ENCODE measurements at regions not wholly inside any gene's neighbourhood (a gene's known extent, or its start where the extent isn't known, plus 50 kb on each side); places are given as distances from the start of the nearest gene placed in this dataset.
A peak's percentile ranks its signal among the peaks of the same experiment; 100 is the strongest.

DNA sequence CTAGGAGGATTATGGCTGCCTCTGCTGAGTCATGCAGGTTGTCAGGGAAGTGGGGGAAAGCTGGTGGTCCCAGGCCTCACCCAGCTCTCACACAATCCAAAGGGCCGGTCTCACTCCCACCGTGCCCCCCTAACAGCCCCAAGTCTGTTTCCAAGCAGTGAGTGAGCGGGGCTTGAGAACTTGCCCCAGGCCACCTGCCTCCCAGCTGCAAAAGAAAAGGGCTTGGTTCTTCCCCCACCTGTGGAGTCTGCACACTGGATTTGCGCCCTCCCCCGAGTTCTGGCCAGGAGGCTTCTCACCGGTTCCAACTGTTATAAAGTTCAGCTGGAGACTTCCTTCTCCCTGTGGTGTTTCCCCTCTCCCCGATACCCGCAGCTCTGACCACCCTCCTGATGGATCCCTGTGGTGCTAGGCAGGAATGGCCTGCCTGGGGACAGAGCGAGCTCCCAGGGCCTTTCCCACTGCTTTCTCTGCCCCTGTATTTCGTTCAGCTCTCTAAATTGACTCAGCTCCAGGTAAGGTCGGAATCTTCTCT is 222.3 kb downstream of the BARHL2 start:
- no peak for DNase-seq (ENCODE audit: low read depth)

DNA sequence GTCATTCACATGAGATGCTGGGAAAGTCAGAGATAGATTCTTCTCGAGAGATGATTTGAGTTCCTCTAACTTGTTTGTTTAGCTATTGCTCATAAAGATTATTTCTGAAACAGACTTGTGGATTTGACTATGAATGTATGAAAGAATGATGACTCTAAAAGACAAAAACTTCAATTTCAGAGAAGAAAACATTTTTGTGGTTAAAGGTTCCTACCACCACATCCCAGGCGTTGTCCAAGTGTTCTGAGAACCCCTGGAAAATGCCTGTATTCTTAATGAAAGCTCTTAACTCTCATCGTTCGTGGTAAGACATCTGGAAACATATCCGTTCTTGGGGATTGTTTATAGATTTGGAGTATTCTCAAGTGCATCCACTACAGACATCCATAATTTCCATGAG is 228.7 kb downstream of the BARHL2 start:
- DNase-seq (ENCODE audit: low read depth), result peak; percentile 42

DNA sequence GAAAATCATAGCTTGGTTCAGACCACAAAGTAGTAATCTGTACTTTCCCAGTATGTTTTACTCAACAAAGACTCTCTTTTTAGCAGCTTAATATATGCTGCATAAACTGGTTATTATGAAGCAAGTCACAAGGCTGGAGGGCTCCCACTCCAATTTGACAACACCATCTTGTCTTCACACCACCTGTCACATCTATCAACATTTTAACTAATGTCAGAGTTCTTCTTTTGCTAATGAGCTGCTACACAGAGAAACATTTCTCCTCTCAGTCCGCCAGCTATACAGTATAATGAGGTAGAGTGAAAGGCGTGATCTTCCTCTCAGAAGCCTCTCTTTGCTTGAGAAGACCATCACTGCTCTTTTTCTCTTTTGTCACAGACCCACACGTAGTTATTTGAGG is 230.1 kb downstream of the BARHL2 start:
- no peak for DNase-seq (ENCODE audit: low read depth)

DNA sequence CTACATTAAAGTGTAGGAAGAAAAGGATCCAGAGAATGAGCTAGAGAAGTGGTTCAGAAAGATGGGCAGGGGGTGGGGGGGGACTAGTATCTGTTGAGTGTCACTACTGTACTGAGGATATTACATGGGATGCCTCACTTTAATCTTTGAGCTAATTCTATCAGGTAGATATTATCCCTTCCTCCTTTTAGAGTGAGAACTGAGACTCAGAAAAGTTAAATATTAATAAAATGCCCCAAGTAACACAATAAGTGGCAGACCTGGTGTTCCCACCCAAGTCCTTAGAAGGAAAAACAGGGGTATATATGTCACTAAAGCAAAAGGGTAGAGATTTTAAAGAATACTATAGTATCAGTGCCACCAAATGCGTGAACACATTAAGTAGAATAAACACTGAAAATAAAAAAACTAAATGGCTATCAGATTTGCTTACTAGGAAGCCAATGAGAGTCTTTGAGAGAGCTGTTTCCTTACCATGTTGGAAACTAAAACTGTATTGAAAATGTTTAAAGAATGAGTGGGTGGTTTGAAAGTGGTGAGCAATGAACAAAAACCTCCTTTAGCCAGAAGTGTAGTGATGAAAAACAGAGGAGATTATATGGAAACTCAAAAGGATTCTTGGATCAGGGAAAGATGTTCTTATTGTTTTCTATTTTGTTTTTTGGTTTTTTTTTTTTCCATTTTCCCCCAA is 230.8 kb downstream of the BARHL2 start:
- DNase-seq (ENCODE audit: low read depth), result no peak

DNA sequence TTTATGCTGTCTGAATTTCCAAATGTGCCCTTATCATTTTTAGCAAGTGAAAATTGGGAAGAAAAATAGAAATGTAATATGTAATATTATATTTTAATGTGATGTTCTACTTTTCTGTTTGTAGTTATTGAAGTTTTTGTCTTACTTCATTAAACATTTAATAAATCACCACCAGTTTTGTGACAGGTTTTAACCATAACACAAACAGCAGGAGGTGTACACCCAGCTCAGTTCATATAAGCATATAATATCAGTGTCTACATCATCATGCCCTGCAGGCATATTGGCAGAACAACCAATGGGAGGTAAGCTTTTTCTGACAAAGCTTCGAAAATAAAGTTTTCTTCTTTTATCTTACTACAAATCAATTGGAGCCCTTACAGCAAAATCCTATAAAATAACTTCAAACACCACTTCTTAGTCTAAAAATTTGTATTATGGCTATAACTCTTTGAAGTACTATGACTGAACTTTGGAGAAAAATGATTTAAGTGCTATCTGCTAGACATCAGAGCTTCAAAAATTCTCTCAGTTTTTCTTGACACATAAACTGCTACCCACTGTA is 236.7 kb downstream of the BARHL2 start:
- DNase-seq (ENCODE audit: low read depth), result no peak

DNA sequence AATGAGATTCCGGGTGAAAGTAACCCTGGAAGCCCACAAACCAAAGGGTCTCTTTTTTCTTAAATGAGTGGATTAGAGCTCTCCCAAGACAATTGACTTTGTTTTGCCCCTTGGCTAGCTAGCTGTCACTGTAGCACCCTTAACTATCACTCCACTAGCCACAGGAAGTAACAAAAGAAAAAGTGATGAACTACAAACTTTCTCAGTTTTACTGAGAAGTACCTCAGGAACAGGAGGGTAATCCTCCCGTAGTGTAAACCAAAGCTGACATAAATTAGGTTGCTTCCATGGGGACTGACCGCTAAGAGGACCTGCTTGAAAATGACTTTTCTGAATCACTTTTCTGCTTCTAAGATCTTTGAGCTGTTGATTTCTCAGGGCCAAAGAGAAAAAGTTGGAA is 240.1 kb downstream of the BARHL2 start:
- no peak for DNase-seq (ENCODE audit: low read depth)

GRCh38 chr1:90476411-90476810 is 240.7 kb downstream of the BARHL2 start:
- DNase-seq (ENCODE audit: low read depth), result no peak

GRCh38 chr1:90475631-90476030 is 241.5 kb downstream of the BARHL2 start:
- no peak for DNase-seq (ENCODE audit: low read depth)

DNA sequence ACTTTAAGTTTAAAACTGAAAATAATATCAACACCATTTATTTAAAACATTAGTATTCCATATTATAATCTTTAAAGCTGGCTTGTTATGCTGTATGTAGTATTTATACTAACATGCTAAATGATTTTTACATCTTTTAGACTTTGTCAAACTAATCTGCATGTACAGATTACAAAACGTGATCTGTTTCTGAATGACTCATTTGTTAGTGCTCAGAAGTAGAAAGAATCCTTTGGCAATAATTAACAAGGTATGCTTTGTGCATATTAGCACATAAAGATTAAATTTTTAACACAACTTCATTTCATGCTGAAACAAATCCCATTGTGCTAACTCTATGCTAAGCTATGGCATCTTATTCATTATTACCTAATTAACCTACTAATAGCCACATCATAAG is 242.4 kb downstream of the BARHL2 start:
- no peak for DNase-seq (ENCODE audit: low read depth)

DNA sequence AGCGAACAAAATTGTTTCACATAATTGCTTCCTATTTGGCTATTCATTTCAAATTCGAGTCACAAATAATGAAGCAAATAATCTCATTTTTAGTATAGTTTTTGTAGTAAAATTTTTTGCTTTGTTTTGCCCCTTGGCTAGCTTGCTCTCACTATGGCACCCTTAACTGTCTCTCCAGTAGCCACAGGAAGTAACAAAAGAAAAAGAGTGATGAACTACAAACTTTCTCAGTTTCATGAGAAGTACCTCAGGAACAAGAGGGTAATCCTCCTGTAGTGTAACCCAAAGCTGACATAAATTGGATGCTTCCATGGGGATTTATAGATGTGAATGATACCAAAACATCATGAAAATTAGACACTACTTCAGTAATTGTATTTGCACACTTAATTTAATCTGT is 242.9 kb downstream of the BARHL2 start:
- DNase-seq (ENCODE audit: low read depth), result no peak

DNA sequence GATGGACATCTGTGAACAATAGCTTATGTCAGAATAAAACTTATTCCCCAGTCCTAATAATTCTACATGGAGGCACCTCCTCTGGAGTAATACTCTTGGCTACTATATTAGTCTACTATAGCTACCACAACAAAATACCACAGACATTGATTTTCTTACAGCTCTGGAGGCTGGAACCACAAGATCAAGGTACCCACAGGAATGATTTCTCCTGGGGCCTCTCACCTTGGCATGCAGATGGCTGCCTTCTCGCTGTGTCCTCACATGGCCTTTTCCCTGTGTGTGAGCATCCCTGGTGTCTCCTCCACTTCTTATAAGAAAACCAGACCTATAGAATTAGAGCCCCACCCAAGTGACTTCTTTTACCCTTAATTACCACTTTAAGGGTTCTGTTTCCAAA is 244.3 kb downstream of the BARHL2 start:
- DNase-seq (ENCODE audit: low read depth), result no peak

DNA sequence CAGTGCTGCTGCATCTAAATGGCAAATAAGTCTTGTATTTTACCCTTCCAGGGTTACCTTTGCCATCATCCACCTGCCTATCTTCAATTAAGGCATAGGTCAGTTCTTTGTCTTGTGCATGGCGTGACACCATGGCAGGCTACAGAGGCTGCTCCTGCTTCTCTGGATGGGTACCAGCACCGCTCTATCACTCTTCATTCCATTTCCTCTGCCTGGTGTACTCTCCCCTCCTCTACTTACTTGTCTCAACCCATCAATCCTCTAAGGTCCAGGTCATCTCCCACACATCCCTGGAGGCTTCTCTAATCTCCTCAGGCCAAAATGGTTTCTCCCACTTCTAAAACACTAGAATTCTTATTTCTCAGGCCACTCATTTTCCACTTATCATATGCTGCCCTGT is 257.5 kb downstream of the BARHL2 start:
- no peak for DNase-seq (ENCODE audit: low read depth)

- no peak for DNase-seq (ENCODE audit: low read depth)
Measured at GRCh38 chr1:90457985-90458384, 259.1 kb downstream of the BARHL2 start.

DNA sequence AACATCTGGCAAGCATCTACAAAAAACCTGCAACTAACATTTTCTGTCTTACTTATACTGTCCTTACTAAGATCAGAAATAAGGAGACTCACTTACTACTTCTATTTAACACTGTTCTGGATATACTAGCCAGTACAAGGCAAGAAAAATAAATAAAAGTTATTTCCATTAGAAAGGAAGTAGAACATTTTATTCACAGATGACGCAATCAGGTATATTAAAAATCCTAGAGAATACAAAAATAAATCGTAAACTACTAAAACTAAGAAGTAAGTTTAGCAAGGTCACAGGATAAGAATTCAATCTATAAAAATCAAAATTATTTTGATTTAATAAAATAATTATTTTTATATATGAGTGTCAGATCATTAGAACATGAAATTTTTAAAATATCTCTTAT is 264.6 kb downstream of the BARHL2 start:
- no peak for DNase-seq (ENCODE audit: low read depth)

GRCh38 chr1:90443354-90443753 is 273.7 kb downstream of the BARHL2 start:
- no peak for DNase-seq (ENCODE audit: low read depth)

DNA sequence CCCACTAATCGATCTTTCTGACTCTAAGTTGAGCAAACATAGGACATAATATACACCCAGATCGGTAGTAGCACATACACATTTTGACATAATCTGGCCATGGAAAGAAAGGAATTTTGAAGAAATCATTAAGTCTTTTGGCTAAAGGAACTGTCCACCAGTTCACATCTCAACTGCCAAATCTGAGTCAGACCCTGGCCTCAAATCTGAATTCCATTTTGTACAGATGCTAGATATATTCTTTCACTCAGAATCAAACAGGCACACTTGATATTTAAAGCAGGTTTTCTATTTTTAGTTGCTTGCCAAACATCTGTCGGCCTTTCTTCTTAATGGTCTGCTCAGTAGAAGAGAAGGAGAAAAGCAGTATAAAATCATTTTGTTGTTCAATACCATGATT is 281.8 kb downstream of the BARHL2 start:
- DNase-seq (ENCODE audit: low read depth), result no peak

- no peak for DNase-seq (ENCODE audit: low read depth)
Measured at GRCh38 chr1:90434460-90434859, 282.6 kb downstream of the BARHL2 start.

GRCh38 chr1:90417126-90417525 is 300.0 kb downstream of the BARHL2 start:
- DNase-seq (ENCODE audit: low read depth), result no peak

DNA sequence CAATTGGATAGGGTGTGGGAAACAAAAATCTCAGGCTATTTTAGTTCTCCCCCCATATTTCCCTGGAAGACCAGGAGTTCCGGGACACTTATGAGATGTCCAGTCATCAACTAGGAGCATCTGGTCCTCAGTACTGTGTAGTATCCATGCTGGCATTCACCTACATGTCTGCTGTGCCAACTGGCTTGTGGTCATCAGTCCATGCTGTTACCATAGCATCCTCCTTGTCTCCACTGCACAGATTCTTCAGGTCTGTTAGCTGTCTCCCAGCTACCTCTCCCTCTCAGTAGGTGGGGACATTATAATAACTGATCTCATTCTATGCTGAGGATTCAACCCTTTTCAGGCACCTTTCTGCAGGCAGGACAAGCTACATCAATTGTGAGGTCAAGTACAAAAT is 302.9 kb downstream of the BARHL2 start:
- DNase-seq (ENCODE audit: low read depth), result no peak

DNA sequence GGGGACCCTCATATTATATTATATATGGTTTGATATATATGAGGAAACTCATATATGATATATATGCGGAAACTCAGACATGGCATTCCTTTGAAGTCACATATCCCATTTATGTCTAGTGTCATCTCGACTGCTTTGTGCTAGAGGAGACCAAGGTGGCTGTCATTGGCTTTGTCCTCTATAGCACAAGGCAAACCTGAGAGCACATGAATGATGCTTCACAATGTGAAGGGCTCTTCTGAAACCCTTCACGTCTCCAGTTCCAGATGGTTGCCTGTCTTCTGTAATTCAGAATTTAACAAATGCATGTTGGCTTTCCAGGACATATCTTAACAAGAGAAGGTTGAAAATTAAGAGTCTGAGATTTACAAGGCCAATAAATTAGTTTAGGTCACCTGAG is 303.6 kb downstream of the BARHL2 start:
- DNase-seq (ENCODE audit: low read depth), result no peak

GRCh38 chr1:90412563-90412962 is 304.5 kb downstream of the BARHL2 start:
- DNase-seq (ENCODE audit: low read depth), result no peak

DNA sequence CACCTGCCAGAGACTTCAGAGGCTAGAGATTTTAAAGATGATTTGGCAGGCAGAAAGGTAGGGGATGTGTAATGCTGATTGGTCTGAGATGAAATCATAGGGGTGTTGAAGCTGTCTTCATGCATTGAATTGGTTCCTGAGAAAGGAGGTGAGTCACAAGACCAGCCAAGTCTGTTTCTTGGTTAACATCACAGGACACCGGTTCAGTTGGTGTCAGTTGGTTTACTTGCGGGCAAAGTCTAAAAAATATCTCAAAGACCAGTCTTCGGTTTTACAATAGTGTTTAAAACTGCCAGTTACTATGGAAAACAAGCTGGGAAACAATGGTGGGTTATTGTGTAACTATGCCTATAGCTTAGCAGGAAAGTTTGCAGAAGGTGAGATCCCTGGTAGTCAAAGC is 305.9 kb downstream of the BARHL2 start:
- no peak for DNase-seq (ENCODE audit: low read depth)

DNA sequence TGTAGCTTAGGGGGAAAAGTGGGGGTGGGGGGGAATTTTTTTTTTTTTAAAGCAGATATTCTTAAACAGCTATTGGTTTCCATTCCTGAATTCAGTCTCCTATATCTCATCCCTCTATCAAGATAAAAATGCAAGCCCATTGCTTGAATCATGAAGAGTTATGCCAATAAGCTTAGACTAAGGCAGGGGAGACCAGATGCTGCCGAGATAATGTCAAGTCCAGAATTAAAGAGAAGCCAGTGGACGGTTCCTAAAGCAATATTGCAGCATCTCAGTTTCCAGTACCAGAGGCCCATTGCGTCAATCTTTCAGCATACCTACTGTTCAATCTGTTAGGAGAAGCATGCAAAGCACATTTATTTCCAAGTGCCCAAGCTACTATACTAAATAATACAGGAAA is 309.4 kb downstream of the BARHL2 start:
- DNase-seq (ENCODE audit: low read depth), result no peak

DNA sequence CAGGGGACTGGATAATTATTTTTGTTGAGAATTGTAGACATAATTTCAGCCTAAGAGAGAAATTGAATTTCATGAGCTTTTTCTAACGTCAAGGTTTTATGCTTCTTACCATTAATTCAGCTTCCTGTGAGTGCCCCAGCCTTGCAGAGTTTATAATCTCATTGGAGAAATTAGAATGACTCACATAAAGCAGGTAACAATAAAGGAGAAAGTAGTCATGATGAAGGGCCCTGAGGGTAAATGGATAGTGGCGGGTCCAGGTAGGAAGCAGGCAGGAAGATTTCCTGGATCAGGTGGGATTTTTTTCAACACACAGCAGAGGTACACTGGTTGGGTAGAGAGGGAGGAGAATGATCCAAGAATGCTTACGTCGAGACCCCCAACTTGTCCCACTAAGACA is 311.4 kb downstream of the BARHL2 start:
- DNase-seq (ENCODE audit: low read depth), result no peak
